GM12878 (cell line): ENCODE measurements at regions not wholly inside any gene's neighbourhood (a gene's known extent, or its start where the extent isn't known, plus 50 kb on each side); places are given as distances from the start of the nearest gene placed in this dataset.

ENCODE experiments used
- CTCF ChIP-seq, 3 experiments: IDR thresholded peaks in 2 of 3; conservative IDR thresholded peaks in 1 of 3; 2 replicates each; pipeline ENCODE4 v1.5.1; 2011; ENCODE audit warnings: low read depth in 3 of 3, low read length in 3 of 3, mild to moderate bottlenecking in 3 of 3, control low read depth in 2 of 3, moderate library complexity in 2 of 3, inconsistent platforms in 1 of 3, mixed read lengths in 1 of 3; ENCODE audit not compliant: control insufficient read depth in 2 of 3, insufficient read depth in 1 of 3; ENCODE audit errors: extremely low read depth in 1 of 3
- EZH2 ChIP-seq: IDR thresholded peaks from 2 replicates; pipeline ENCODE4 v1.6.1; 2012; ENCODE audit warnings: low read depth, mild to moderate bottlenecking, control low read depth, inconsistent platforms, low read length, borderline replicate concordance; ENCODE audit not compliant: control insufficient read depth
- MAX ChIP-seq: IDR thresholded peaks from 2 replicates; pipeline ENCODE4 v1.6.1; 2012; ENCODE audit warnings: low read depth, low read length, improper control_type of control experiment
- NKRF ChIP-seq: fragments of 450-650 bp; conservative IDR thresholded peaks from 2 replicates; pipeline ENCODE4 v1.6.1; 2017; ENCODE audit warnings: mild to moderate bottlenecking, moderate library complexity
- POLR2AphosphoS5 ChIP-seq: IDR thresholded peaks from 2 replicates; pipeline ENCODE4 v1.6.1; 2011; ENCODE audit warnings: mild to moderate bottlenecking, low read length, inconsistent platforms
- RAD21 ChIP-seq: IDR thresholded peaks from 2 replicates; pipeline ENCODE4 v1.6.1; 2011; ENCODE audit warnings: mild to moderate bottlenecking, low read depth, low read length, moderate library complexity; ENCODE audit not compliant: insufficient read depth
- REST ChIP-seq: IDR thresholded peaks from 2 replicates; pipeline ENCODE4 v1.6.1; 2012; ENCODE audit warnings: mild to moderate bottlenecking, low read depth, low read length
- USF1 ChIP-seq: IDR thresholded peaks from 2 replicates; pipeline ENCODE4 v1.6.1; 2011; ENCODE audit warnings: borderline replicate concordance, low read depth, mild to moderate bottlenecking, moderate library complexity, mixed read lengths, low read length; ENCODE audit not compliant: insufficient read depth; ENCODE audit errors: extremely low read length
- ZZZ3 ChIP-seq: IDR thresholded peaks from 2 replicates; pipeline ENCODE4 v1.6.1; 2011; ENCODE audit warnings: low read depth; ENCODE audit not compliant: control insufficient read depth, insufficient read length

- TF ChIP-seq POLR2AphosphoS5 = no peak
- TF ChIP-seq CTCF (IDR thresholded peaks at IDR 0.05 in 2 of 3, conservative IDR thresholded peaks at IDR 0.05 in 1 of 3; ENCODE audit: control insufficient read depth in 2 of 3, extremely low read depth in 1 of 3, insufficient read depth in 1 of 3, low read depth in 3 of 3, low read length in 3 of 3) = no peak
- TF ChIP-seq EZH2 = no peak
- no peak for TF ChIP-seq ZZZ3
- TF ChIP-seq RAD21 = no peak
- no peak for TF ChIP-seq NKRF
- no peak for TF ChIP-seq MAX
- no peak for TF ChIP-seq REST
- no peak for TF ChIP-seq USF1
These were observed 134.1 kb upstream of the CPXCR1 start for GRCh38 chrX:88612870-88613329.
